ENCODE measurements at regions not wholly inside any gene's neighbourhood (a gene's known extent, or its start where the extent isn't known, plus 50 kb on each side); places are given as distances from the start of the nearest gene placed in this dataset.

DNA sequence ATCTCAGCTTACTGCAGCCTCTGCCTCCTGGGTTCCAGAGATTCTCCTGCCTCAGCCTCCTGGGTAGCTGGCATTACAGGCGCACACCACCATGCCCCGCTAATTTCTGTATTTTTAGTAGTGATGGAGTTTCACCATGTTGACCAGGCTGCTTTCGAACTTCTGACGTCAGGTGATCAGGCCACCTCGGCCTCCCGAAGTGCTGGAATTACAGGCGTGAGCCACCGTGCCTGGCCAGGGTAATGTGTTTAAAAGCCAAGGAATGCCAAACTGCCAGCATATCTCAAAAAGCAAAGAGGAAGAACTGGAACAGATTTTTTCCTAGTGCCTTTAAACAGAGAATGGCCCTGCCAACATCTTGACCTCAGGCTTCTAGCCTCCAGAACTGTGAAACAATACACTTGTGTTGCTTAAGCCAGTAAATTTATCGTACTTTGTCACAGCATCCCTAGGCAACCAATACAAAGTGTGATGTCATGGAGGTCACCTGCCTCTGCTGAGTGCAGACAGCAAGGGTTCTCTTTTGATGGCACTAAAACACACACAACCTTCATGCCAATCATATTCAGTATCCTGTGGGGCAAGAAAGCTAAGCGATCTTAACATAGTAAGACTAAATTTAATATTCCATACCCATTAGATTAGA lies 858.3 kb upstream of the TMPRSS15 start:
- TF ChIP-seq, protein P1, sequence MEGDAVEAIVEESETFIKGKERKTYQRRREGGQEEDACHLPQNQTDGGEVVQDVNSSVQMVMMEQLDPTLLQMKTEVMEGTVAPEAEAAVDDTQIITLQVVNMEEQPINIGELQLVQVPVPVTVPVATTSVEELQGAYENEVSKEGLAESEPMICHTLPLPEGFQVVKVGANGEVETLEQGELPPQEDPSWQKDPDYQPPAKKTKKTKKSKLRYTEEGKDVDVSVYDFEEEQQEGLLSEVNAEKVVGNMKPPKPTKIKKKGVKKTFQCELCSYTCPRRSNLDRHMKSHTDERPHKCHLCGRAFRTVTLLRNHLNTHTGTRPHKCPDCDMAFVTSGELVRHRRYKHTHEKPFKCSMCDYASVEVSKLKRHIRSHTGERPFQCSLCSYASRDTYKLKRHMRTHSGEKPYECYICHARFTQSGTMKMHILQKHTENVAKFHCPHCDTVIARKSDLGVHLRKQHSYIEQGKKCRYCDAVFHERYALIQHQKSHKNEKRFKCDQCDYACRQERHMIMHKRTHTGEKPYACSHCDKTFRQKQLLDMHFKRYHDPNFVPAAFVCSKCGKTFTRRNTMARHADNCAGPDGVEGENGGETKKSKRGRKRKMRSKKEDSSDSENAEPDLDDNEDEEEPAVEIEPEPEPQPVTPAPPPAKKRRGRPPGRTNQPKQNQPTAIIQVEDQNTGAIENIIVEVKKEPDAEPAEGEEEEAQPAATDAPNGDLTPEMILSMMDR (IDR thresholded peaks at IDR 0.05): no peak
- TF ChIP-seq POLR2A (IDR thresholded peaks at IDR 0.05) (no peak), EP300 (IDR thresholded peaks at IDR 0.05) (no peak)
